ENCODE measurements at regions not wholly inside any gene's neighbourhood (a gene's known extent, or its start where the extent isn't known, plus 50 kb on each side); places are given as distances from the start of the nearest gene placed in this dataset.

DNA sequence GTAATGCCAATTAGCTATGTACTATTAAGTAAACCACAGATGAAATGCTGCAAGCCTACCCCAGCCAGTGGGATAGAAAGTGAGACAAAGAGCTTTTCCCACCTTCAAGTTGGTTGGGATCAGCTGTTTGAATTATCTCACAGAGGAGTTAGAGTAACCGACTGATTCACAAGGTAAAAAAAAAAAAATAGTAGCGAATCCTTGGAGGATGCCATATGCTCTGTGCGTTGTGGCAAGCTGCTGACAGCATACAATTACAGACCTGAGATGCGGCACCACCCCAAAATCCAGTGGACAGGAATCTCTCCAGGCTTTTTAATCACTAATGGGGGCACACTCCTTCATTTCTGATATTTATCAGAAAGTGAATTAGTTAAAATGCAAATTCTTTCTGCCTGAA, 157.0 kb upstream of the RMST start:
- TF ChIP-seq, protein P1, sequence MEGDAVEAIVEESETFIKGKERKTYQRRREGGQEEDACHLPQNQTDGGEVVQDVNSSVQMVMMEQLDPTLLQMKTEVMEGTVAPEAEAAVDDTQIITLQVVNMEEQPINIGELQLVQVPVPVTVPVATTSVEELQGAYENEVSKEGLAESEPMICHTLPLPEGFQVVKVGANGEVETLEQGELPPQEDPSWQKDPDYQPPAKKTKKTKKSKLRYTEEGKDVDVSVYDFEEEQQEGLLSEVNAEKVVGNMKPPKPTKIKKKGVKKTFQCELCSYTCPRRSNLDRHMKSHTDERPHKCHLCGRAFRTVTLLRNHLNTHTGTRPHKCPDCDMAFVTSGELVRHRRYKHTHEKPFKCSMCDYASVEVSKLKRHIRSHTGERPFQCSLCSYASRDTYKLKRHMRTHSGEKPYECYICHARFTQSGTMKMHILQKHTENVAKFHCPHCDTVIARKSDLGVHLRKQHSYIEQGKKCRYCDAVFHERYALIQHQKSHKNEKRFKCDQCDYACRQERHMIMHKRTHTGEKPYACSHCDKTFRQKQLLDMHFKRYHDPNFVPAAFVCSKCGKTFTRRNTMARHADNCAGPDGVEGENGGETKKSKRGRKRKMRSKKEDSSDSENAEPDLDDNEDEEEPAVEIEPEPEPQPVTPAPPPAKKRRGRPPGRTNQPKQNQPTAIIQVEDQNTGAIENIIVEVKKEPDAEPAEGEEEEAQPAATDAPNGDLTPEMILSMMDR (IDR thresholded peaks at IDR 0.05), result no peak
- TF ChIP-seq POLR2A (IDR thresholded peaks at IDR 0.05), result no peak
